ENCODE measurements at regions not wholly inside any gene's neighbourhood (a gene's known extent, or its start where the extent isn't known, plus 50 kb on each side); places are given as distances from the start of the nearest gene placed in this dataset.

DNA sequence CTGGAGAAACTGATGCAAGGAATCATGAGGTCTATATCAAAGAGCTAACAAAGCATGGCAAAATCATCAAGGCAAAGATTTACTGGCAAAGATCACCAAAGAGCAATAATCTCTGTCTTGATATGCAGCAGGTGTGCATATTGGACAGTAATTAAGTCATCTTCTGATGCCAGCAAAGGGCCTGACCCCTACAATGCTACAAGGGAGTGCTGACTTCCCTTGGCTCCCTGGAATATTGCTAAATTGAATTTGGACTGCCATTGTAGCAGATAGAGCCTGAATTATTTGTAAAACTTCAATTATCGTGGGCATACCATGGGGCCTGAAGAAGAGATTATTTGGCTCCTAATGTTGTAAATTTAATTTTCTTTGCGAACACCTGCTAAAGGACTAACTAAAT lies 307.9 kb upstream of the SYT1 start:
- ATAC-seq (no peak), DNase-seq (no peak)
- Histone ChIP-seq H3K4me1 (ENCODE audit: low read depth) (no peaks in the 10 kb centered on the region), H3K9me3 (no peaks in the 10 kb centered on the region), H3K36me3 (ENCODE audit: low read depth) (no peaks in the 10 kb centered on the region), H3K4me3 (no peak overlapping the region)
- TF ChIP-seq, protein P1, sequence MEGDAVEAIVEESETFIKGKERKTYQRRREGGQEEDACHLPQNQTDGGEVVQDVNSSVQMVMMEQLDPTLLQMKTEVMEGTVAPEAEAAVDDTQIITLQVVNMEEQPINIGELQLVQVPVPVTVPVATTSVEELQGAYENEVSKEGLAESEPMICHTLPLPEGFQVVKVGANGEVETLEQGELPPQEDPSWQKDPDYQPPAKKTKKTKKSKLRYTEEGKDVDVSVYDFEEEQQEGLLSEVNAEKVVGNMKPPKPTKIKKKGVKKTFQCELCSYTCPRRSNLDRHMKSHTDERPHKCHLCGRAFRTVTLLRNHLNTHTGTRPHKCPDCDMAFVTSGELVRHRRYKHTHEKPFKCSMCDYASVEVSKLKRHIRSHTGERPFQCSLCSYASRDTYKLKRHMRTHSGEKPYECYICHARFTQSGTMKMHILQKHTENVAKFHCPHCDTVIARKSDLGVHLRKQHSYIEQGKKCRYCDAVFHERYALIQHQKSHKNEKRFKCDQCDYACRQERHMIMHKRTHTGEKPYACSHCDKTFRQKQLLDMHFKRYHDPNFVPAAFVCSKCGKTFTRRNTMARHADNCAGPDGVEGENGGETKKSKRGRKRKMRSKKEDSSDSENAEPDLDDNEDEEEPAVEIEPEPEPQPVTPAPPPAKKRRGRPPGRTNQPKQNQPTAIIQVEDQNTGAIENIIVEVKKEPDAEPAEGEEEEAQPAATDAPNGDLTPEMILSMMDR (IDR thresholded peaks at IDR 0.05) = no peak
- intact Hi-C loops (cut with DNase I, micrococcal nuclease) = no loop called here

DNA sequence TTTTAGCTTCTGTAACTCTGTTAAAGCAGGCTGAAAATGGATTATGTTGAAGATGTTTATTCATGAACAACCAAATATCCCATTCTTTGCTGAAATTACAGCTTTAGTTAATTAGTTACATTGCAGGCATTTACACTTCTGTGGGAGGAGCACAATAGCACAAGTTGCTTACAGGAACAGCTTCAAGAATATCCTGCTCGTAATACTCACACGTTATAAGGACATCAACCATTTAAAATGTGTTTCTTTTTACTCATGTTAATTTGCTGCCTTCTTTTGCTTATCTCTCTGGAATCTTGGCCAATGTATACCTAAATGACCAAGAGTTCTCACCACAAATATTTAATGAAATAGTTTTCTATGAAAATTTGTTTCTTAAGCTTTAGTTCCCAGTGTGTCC lies 305.2 kb upstream of the SYT1 start:
- no peaks in the 10 kb centered on the region for H3K9me3 ChIP-seq
- DNase-seq = no peak
- no peaks in the 10 kb centered on the region for H3K4me1 ChIP-seq (ENCODE audit: low read depth)
- TF ChIP-seq, protein P1 (IDR thresholded peaks at IDR 0.05) = no peak
- ATAC-seq = no peak
- no peaks in the 10 kb centered on the region for H3K36me3 ChIP-seq (ENCODE audit: low read depth)
- H3K4me3 ChIP-seq = no peak overlapping the region
- intact Hi-C loops (cut with DNase I, micrococcal nuclease) = no loop called here

DNA sequence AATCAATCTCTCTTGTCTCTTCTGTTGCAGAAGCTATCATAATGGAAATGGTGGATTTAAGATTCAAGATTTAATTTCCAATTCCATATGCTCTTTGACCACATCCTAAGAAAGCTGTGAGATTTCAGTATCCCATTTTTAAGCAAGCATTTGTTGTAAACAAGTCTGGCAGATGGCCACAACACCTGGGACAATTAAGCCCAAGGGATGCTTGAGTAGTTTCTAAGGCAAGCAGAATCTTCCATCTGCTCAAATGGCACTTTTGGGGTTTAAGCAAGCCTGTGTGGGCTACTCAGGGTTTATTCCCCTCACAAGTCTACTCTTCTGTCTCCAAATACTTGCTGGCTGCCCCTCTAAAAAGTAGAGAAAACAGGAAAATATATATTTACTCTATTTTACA lies 304.7 kb upstream of the SYT1 start:
- H3K4me3 ChIP-seq = no peak overlapping the region
- H3K36me3 ChIP-seq (ENCODE audit: low read depth) = no peaks in the 10 kb centered on the region
- no peaks in the 10 kb centered on the region for H3K9me3 ChIP-seq
- no peaks in the 10 kb centered on the region for H3K4me1 ChIP-seq (ENCODE audit: low read depth)
- intact Hi-C loops (cut with DNase I, micrococcal nuclease) = no loop called here
- TF ChIP-seq, protein P1 (IDR thresholded peaks at IDR 0.05) = no peak
- no peak for ATAC-seq
- DNase-seq = no peak

DNA sequence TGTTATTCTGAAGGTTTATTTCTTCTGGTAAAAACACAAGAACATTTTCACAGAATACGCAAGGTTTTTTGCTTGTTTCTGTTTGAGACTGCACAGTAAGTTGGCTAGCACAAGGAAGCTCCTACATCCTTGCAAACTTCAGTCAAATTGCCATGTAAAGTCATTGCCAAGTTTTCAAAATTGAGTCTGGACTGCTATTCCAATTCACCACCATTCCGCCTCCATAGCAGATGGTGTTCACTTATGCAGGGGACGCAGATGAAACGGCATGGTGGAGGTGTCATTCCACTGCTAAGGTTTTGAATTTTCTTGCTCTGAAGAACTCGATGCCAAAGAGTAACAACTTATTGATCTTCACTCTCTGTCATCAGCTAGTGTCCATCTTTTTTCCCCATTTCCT lies 303.9 kb upstream of the SYT1 start:
- DNase-seq (no peak), ATAC-seq (no peak)
- no peaks in the 10 kb centered on the region for H3K4me1 ChIP-seq (ENCODE audit: low read depth)
- intact Hi-C loops (cut with DNase I, micrococcal nuclease) = no loop called here
- no peak overlapping the region for H3K4me3 ChIP-seq
- H3K9me3 ChIP-seq = no peaks in the 10 kb centered on the region
- no peaks in the 10 kb centered on the region for H3K36me3 ChIP-seq (ENCODE audit: low read depth)
- TF ChIP-seq, protein P1 (IDR thresholded peaks at IDR 0.05) = no peak

DNA sequence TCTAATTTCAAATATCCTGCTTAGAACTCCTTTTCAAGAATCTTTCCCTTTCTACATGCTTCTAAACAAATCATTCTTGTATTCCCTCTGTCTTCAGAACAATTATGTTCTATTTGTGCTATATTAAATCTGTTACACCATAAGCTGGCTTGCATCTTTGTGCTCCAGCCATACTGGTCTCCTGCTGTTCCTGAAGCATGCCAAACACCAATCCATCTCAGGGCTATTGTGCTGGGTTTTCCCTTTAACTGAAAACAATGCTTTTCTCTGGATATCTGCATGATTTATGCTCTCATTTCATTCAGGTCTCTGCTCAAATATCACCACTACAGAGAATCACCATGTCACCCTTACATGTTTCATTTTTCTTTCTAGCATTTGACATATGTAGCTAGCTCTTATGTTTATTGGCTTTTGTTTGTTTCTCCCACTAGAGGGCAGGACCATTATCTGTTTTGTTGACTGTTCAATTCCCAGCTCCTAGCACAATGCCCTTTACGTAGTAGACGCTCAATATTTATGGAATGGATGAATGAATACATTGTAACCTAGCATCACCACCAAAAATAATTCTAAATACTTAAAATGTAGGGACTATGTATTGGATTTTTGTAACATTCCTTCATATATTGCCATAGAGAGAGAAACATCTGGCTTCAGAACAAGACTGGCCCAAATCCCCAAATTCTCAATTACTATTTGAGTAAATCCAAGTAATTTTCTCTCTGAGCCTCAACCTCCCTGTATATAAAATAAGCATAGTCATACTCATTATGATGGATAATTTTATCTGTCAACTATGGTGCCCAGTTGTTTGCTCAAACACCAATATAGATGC lies 302.0 kb upstream of the SYT1 start:
- Histone ChIP-seq H3K4me1 (ENCODE audit: low read depth) (no peaks in the 10 kb centered on the region), H3K9me3 (no peaks in the 10 kb centered on the region), H3K36me3 (ENCODE audit: low read depth) (no peaks in the 10 kb centered on the region), H3K4me3 (no peak overlapping the region)
- intact Hi-C loops (cut with DNase I, micrococcal nuclease) = no loop called here
- TF ChIP-seq, protein P1 (IDR thresholded peaks at IDR 0.05) = no peak
- no peak for DNase-seq
- ATAC-seq = no peak
